OCI-LY3 (cell line): ENCODE measurements at regions not wholly inside any gene's neighbourhood (a gene's known extent, or its start where the extent isn't known, plus 50 kb on each side); places are given as distances from the start of the nearest gene placed in this dataset.

Experiments
- H2AFZ ChIP-seq: fragments of 200-600, 300-600 bp; shearing (Covaris generic); 2 replicates; pipeline ENCODE4 v1.6.0; 2014; ENCODE audit warnings: antibody characterized with exemption, low read depth, low read length
- H3K27ac ChIP-seq: fragments of 200-600, 300-600 bp; sonication (generic); 2 replicates; pipeline ENCODE4 v1.5.1; 2014; ENCODE audit warnings: mild to moderate bottlenecking, low read length, moderate library complexity, mixed read lengths
- H3K27me3 ChIP-seq: fragments of 200-600, 300-600 bp; sonication (generic); 2 replicates; pipeline ENCODE4 v1.6.1; 2014; ENCODE audit warnings: low read depth, low read length, mixed read lengths
- H3K36me3 ChIP-seq: fragments of 200-600, 300-600 bp; sonication (generic); replicated peaks from 2 replicates; pipeline ENCODE3; 2014; ENCODE audit warnings: low read depth, low read length, mixed read lengths
- H3K4me1 ChIP-seq: fragments of 300-600, 200-600 bp; sonication (generic); 2 replicates; pipeline ENCODE4 v1.6.1; 2014; ENCODE audit warnings: low read length, mixed read lengths
- H3K4me2 ChIP-seq: fragments of 200-600, 300-600 bp; sonication (generic); 2 replicates; pipeline ENCODE4 v1.6.1; 2014; ENCODE audit warnings: low read length, mixed read lengths
- H3K4me3 ChIP-seq: fragments of 300-600, 200-600 bp; sonication (generic); 2 replicates; pipeline ENCODE4 v1.5.1; 2014; ENCODE audit warnings: antibody characterized with exemption, mild to moderate bottlenecking, low read length, moderate library complexity
- H3K79me2 ChIP-seq: fragments of 300-600, 200-600 bp; shearing (Covaris generic); 2 replicates; pipeline ENCODE4 v1.6.1; 2014; ENCODE audit warnings: mild to moderate bottlenecking, low read length, mixed read lengths
- H3K9ac ChIP-seq: fragments of 300-600, 200-600 bp; shearing (Covaris generic); 2 replicates; pipeline ENCODE4 v1.6.0; 2014; ENCODE audit warnings: mild to moderate bottlenecking, low read length, moderate library complexity
- H3K9me3 ChIP-seq: fragments of 200-600, 300-600 bp; shearing (Covaris generic); 2 replicates; pipeline ENCODE4 v1.6.1; 2014; ENCODE audit warnings: low read length, mixed read lengths; ENCODE audit not compliant: insufficient read depth
- H4K20me1 ChIP-seq: fragments of 200-600, 300-600 bp; sonication (generic); 2 replicates; pipeline ENCODE4 v1.6.1; 2016; ENCODE audit warnings: low read length, mixed read lengths; ENCODE audit not compliant: insufficient read depth
- EZH2phosphoT487 ChIP-seq: fragments of 200-600 bp; shearing (Covaris generic); IDR thresholded peaks from 2 replicates; pipeline ENCODE4 v1.6.1; 2018; ENCODE audit warnings: antibody characterized with exemption, mixed run types, low read depth
- TF ChIP-seq, protein P1 (sequence below): fragments of 200-600, 300-600 bp; sonication (generic); IDR thresholded peaks from 2 replicates; pipeline ENCODE4 v1.5.1; 2014; ENCODE audit warnings: antibody characterized with exemption, low read length, low read depth

DNA sequence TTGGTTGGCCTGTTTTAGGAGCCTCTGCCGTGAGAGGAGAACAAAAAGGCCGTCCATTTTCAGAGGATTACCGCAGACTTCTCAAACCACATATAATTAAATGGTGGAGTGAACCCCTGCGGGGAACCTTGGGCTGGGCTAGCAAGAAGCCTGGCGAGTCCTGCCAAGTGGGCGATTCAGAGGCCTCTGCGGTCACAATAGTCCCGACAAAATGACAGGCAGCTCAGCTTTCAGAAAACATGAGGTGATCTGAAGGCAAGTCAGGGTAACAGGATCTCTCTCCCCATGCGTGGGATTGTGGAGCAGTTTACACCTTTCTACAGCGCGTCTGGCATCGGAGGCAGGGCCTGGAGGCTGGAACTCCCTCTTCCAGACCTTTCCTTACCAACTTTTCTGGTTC lies 134.8 kb downstream of the ASB7 start:
- Histone ChIP-seq H3K4me3 (no peak overlapping the region), H3K27ac (no peak overlapping the region), H2AFZ (no peak overlapping the region), H3K27me3 (peaks cover 8% of the 10 kb centered on the region; the same call in 1 of the 2 replicates), H3K4me2 (no peak overlapping the region), H4K20me1 (no peaks in the 10 kb centered on the region), H3K4me1 (no peaks in the 10 kb centered on the region), H3K9me3 (no peaks in the 10 kb centered on the region), H3K9ac (no peak overlapping the region), H3K36me3 (no peaks in the 10 kb centered on the region), H3K79me2 (no peaks in the 10 kb centered on the region)
- TF ChIP-seq, protein P1, sequence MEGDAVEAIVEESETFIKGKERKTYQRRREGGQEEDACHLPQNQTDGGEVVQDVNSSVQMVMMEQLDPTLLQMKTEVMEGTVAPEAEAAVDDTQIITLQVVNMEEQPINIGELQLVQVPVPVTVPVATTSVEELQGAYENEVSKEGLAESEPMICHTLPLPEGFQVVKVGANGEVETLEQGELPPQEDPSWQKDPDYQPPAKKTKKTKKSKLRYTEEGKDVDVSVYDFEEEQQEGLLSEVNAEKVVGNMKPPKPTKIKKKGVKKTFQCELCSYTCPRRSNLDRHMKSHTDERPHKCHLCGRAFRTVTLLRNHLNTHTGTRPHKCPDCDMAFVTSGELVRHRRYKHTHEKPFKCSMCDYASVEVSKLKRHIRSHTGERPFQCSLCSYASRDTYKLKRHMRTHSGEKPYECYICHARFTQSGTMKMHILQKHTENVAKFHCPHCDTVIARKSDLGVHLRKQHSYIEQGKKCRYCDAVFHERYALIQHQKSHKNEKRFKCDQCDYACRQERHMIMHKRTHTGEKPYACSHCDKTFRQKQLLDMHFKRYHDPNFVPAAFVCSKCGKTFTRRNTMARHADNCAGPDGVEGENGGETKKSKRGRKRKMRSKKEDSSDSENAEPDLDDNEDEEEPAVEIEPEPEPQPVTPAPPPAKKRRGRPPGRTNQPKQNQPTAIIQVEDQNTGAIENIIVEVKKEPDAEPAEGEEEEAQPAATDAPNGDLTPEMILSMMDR = no peak
- no peak for TF ChIP-seq EZH2phosphoT487

DNA sequence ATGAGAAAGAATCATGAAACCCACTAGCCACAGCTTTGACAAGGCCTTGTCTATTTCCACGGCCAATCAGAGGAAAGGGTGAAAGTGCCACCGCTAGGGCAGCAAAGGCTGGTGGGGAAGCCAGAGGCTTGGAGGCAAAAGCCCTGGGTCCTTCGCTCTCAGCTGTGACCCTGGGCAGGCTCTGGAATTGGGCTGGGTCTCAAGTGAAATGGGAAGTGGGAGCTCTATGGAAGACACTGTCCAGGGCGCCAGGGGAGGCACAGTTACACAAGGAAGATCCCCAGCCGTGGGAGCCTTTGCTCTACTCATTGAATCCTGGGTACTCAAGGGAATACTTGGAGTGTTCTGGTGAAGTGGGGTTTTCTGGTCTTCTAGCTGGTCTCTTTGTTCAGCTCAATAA lies 136.2 kb downstream of the ASB7 start:
- H3K9me3 ChIP-seq = no peaks in the 10 kb centered on the region
- peaks cover 11% of the 10 kb centered on the region; the same call in 1 of the 2 replicates for H3K27me3 ChIP-seq
- H3K27ac ChIP-seq = no peak overlapping the region
- H3K4me3 ChIP-seq = no peak overlapping the region
- no peaks in the 10 kb centered on the region for H4K20me1 ChIP-seq
- H3K79me2 ChIP-seq = no peaks in the 10 kb centered on the region
- no peak overlapping the region for H3K9ac ChIP-seq
- no peaks in the 10 kb centered on the region for H3K4me1 ChIP-seq
- H2AFZ ChIP-seq = no peak overlapping the region
- no peaks in the 10 kb centered on the region for H3K36me3 ChIP-seq
- no peak overlapping the region for H3K4me2 ChIP-seq
- TF ChIP-seq, protein P1 = no peak
- TF ChIP-seq EZH2phosphoT487 = no peak

DNA sequence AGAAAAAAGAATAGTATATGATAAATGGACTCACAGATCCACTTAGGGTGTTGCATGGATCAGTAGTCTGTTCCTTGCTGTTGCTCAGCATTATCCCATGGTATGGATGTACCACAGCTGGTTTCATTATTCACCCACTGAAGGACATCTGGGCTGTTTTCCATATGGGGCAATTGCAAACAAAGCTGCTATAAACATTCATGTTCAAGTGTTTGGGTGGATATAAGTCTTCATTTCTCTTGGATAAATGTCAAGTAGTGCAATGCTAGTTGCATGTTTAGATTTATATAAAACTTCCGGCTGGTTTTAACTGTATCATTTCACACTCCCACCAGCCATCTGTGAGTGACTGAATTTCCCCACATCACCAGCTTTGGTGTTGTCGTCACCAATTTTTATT lies 137.7 kb downstream of the ASB7 start:
- TF ChIP-seq, protein P1 = no peak
- no peak for TF ChIP-seq EZH2phosphoT487
- Histone ChIP-seq H3K27ac (no peak overlapping the region), H3K9me3 (no peaks in the 10 kb centered on the region), H2AFZ (no peak overlapping the region), H3K4me2 (no peak overlapping the region), H3K36me3 (no peaks in the 10 kb centered on the region), H4K20me1 (no peaks in the 10 kb centered on the region), H3K9ac (no peak overlapping the region), H3K27me3 (peaks cover 22% of the 10 kb centered on the region; the same call in 1 of the 2 replicates), H3K4me1 (no peaks in the 10 kb centered on the region), H3K4me3 (no peak overlapping the region), H3K79me2 (no peaks in the 10 kb centered on the region)

DNA sequence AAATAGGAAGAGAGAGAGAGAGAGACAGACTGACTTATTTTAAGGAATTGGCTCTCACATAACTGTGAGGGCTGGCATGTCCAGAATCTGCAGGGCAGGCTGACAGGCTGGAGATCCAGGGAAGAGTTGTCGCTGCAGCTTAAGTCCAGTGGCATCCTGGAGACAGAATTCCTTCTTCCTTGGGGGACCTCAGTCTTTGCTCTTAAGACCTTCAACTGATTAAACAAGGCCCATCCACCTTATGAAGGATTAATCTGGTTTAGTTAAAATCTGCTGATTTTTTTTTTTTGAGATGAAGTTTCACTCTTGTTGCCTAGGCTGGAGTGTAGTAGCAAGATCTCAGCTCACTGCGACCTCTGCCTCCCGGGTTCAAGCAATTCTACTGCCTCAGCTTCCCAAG lies 128.0 kb upstream of the ALDH1A3 start:
- TF ChIP-seq, protein P1 = no peak
- TF ChIP-seq EZH2phosphoT487 = no peak
- Histone ChIP-seq H3K4me3 (no peak overlapping the region), H3K9ac (no peak overlapping the region), H3K4me2 (no peak overlapping the region), H3K79me2 (no peaks in the 10 kb centered on the region), H3K4me1 (no peaks in the 10 kb centered on the region), H3K27ac (no peak overlapping the region), H2AFZ (no peak overlapping the region), H3K9me3 (peaks cover 5% of the 10 kb centered on the region; the same call in 1 of the 2 replicates), H3K27me3 (peaks cover 17% of the 10 kb centered on the region; the same call in 1 of the 2 replicates), H3K36me3 (no peaks in the 10 kb centered on the region), H4K20me1 (no peaks in the 10 kb centered on the region)
